Keratinocyte (primary cell): ENCODE measurements at regions not wholly inside any gene's neighbourhood (a gene's known extent, or its start where the extent isn't known, plus 50 kb on each side); places are given as distances from the start of the nearest gene placed in this dataset.

Experiments
- DNase-seq: peaks from one replicate; pipeline ENCODE4 v3.0.0-alpha.2; 2011; ENCODE audit warnings: low read depth, missing footprints, low spot score
- FAIRE-seq: peaks from 2 replicates; lab custom pipeline; 2011; peaks lifted over from hg19 to GRCh38; lab: Jason Lieb, UNC
- H2AFZ ChIP-seq: 2 replicates; pipeline ENCODE4 v1.6.0; 2012; ENCODE audit warnings: low read length, control low read depth, inconsistent platforms; ENCODE audit not compliant: control insufficient read depth
- H3K27ac ChIP-seq: 2 replicates; pipeline ENCODE4 v1.5.1; 2011; ENCODE audit warnings: low read length; ENCODE audit not compliant: control insufficient read depth, insufficient read depth
- H3K27me3 ChIP-seq: 3 replicates; pipeline ENCODE4 v1.6.0; 2011; ENCODE audit warnings: low read length; ENCODE audit not compliant: control insufficient read depth, insufficient read depth; ENCODE audit errors: extremely low read depth
- H3K36me3 ChIP-seq, 2 experiments: 2 replicates in 1 of 2; 3 replicates in 1 of 2; pipeline ENCODE4 v1.5.1; 2011; ENCODE audit warnings: low read length in 2 of 2, mild to moderate bottlenecking in 1 of 2; ENCODE audit not compliant: control insufficient read depth in 2 of 2, insufficient read depth in 2 of 2; ENCODE audit errors: extremely low read depth in 1 of 2
- H3K4me1 ChIP-seq: 3 replicates; pipeline ENCODE4 v1.5.1; 2011; ENCODE audit warnings: low read length; ENCODE audit not compliant: control insufficient read depth, insufficient read depth; ENCODE audit errors: extremely low read depth
- H3K4me2 ChIP-seq: 3 replicates; pipeline ENCODE4 v1.6.0; 2011; ENCODE audit warnings: low read depth, low read length; ENCODE audit not compliant: control insufficient read depth, insufficient read depth; ENCODE audit errors: extremely low read depth
- H3K4me3 ChIP-seq, 3 experiments: fragments of 200-600 bp in 1 of 3; sonication (generic) in 1 of 3; 2 replicates in 2 of 3; 3 replicates in 1 of 3; pipeline ENCODE4 v1.5.1; 2011 to 2016; ENCODE audit warnings: low read length in 3 of 3, mild to moderate bottlenecking in 3 of 3, control low read depth in 2 of 3, inconsistent platforms in 1 of 3, low read depth in 1 of 3, mixed read lengths in 1 of 3, mixed run types in 1 of 3, moderate library complexity in 1 of 3; ENCODE audit not compliant: control insufficient read depth in 2 of 3, insufficient read depth in 2 of 3; ENCODE audit errors: extremely low read depth in 1 of 3
- H3K79me2 ChIP-seq: 2 replicates; pipeline ENCODE4 v1.6.0; 2012; ENCODE audit warnings: low read length; ENCODE audit not compliant: control insufficient read depth, insufficient read depth
- H3K9ac ChIP-seq: 3 replicates; pipeline ENCODE4 v1.6.0; 2011; ENCODE audit warnings: low read length; ENCODE audit not compliant: control insufficient read depth, insufficient read depth; ENCODE audit errors: extremely low read depth
- H3K9me1 ChIP-seq: 3 replicates; pipeline ENCODE4 v1.6.0; 2011; ENCODE audit warnings: low read length; ENCODE audit not compliant: control insufficient read depth, insufficient read depth; ENCODE audit errors: extremely low read depth
- H3K9me3 ChIP-seq: 2 replicates; pipeline ENCODE4 v1.5.1; 2012; ENCODE audit warnings: low read depth, low read length; ENCODE audit not compliant: control insufficient read depth
- H4K20me1 ChIP-seq: 3 replicates; pipeline ENCODE4 v1.6.0; 2011; ENCODE audit warnings: low read length; ENCODE audit not compliant: control insufficient read depth, insufficient read depth; ENCODE audit errors: extremely low read depth
- EZH2 ChIP-seq: IDR thresholded peaks from one replicate; pipeline ENCODE4 v1.6.1; 2012; ENCODE audit warnings: inconsistent platforms, mild to moderate bottlenecking, low read length, moderate library complexity
- dilution Hi-C: fragments of 300-500 bp; cut with MboI; formaldehyde crosslinking; loops from one replicate; pipeline ENCODE4 v1.7.0; 2020; ENCODE audit warnings: low sequenced_read_pairs; ENCODE audit not compliant: extremely low pct_ligation_motif_present
- TF ChIP-seq, protein P1 (sequence below), 3 experiments: IDR thresholded peaks in 1 of 3; conservative IDR thresholded peaks in 1 of 3; optimal IDR thresholded peaks in 1 of 3; 2 replicates in 2 of 3; 3 replicates in 1 of 3; pipeline versions ENCODE3 to v1.5.1; 2011; ENCODE audit warnings: low read length in 3 of 3, mild to moderate bottlenecking in 3 of 3, moderate library complexity in 2 of 3, control low read depth in 1 of 3, inconsistent platforms in 1 of 3; ENCODE audit not compliant: insufficient read depth in 2 of 3; ENCODE audit errors: extremely low read depth in 1 of 3

GRCh38 chr1:91135799-91136198, 114.0 kb upstream of the ZNF644 start:
- dilution Hi-C loops = no loop called here
- no peaks in the 10 kb centered on the region for H3K4me1 ChIP-seq
- FAIRE-seq = no peak
- H3K9me3 ChIP-seq = no peaks in the 10 kb centered on the region
- no peaks in the 10 kb centered on the region for H3K27me3 ChIP-seq
- H2AFZ ChIP-seq = no peak overlapping the region
- H3K36me3 ChIP-seq = no peaks in the 10 kb centered on the region
- H4K20me1 ChIP-seq = no peaks in the 10 kb centered on the region
- no peak for TF ChIP-seq EZH2
- TF ChIP-seq, protein P1, sequence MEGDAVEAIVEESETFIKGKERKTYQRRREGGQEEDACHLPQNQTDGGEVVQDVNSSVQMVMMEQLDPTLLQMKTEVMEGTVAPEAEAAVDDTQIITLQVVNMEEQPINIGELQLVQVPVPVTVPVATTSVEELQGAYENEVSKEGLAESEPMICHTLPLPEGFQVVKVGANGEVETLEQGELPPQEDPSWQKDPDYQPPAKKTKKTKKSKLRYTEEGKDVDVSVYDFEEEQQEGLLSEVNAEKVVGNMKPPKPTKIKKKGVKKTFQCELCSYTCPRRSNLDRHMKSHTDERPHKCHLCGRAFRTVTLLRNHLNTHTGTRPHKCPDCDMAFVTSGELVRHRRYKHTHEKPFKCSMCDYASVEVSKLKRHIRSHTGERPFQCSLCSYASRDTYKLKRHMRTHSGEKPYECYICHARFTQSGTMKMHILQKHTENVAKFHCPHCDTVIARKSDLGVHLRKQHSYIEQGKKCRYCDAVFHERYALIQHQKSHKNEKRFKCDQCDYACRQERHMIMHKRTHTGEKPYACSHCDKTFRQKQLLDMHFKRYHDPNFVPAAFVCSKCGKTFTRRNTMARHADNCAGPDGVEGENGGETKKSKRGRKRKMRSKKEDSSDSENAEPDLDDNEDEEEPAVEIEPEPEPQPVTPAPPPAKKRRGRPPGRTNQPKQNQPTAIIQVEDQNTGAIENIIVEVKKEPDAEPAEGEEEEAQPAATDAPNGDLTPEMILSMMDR (optimal IDR thresholded peaks at IDR 0.05 in 1 of 3, IDR thresholded peaks at IDR 0.05 in 1 of 3, conservative IDR thresholded peaks at IDR 0.05 in 1 of 3; ENCODE audit: extremely low read depth in 1 of 3, insufficient read depth in 2 of 3, low read length in 3 of 3) = no peak
- DNase-seq = no peak
- no peak overlapping the region for H3K4me2 ChIP-seq
- no peak overlapping the region for H3K9ac ChIP-seq
- no peaks in the 10 kb centered on the region for H3K9me1 ChIP-seq
- no peak overlapping the region for H3K4me3 ChIP-seq
- H3K27ac ChIP-seq = no peak overlapping the region
- H3K79me2 ChIP-seq = no peaks in the 10 kb centered on the region

- H4K20me1 ChIP-seq = no peaks in the 10 kb centered on the region
- no peak for FAIRE-seq
These were observed 111.4 kb upstream of the ZNF644 start for GRCh38 chr1:91133248-91133647.

More at GRCh38 chr1:91133248-91133647, 111.4 kb upstream of the ZNF644 start:
- no peak overlapping the region for H3K9ac ChIP-seq
- no peaks in the 10 kb centered on the region for H3K36me3 ChIP-seq
- no peaks in the 10 kb centered on the region for H3K9me3 ChIP-seq
- TF ChIP-seq, protein P1 (optimal IDR thresholded peaks at IDR 0.05 in 1 of 3, IDR thresholded peaks at IDR 0.05 in 1 of 3, conservative IDR thresholded peaks at IDR 0.05 in 1 of 3; ENCODE audit: extremely low read depth in 1 of 3, insufficient read depth in 2 of 3, low read length in 3 of 3) = no peak
- TF ChIP-seq EZH2 = no peak
- no peaks in the 10 kb centered on the region for H3K27me3 ChIP-seq
- H3K27ac ChIP-seq = no peak overlapping the region
- DNase-seq = no peak
- no peaks in the 10 kb centered on the region for H3K4me1 ChIP-seq
- H3K79me2 ChIP-seq = no peaks in the 10 kb centered on the region
- no peak overlapping the region for H2AFZ ChIP-seq
- dilution Hi-C loops = no loop called here
- H3K4me3 ChIP-seq = no peak overlapping the region
- H3K4me2 ChIP-seq = no peak overlapping the region
- H3K9me1 ChIP-seq = no peaks in the 10 kb centered on the region
